COR-L47 (cell line): ENCODE measurements at regions not wholly inside any gene's neighbourhood (a gene's known extent, or its start where the extent isn't known, plus 50 kb on each side); places are given as distances from the start of the nearest gene placed in this dataset.

Experiments used
- DNase-seq: peaks from one replicate; lab custom pipeline; 2025; lab: John Stamatoyannopoulos, UW

- no peak for DNase-seq
Observed at GRCh38 chr3:1953536-1953935, 145.1 kb upstream of the CNTN4 start.

- no peak for DNase-seq
Observed at GRCh38 chr3:1954632-1955031, 144.0 kb upstream of the CNTN4 start.

DNA sequence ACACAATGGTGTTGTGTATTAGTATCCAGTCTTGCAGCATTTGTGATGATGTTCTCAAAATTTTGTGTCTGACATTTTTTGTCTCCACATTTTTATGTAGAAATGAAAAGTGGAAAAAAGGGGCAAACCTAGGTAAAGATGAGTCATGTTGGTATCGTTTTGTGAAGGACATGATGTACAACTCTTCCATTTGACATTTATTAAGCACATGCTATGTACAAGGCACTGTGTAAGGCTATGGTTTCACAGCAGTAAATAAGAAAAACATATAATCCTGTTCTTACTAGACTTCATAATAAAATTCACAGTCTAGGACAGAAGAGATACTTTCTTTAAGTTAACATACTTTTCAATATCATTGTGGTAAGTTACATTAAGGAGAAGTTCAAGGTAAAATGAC is 143.5 kb upstream of the CNTN4 start:
- DNase-seq = no peak

- no peak for DNase-seq
Observed at GRCh38 chr3:1955750-1956149, 142.9 kb upstream of the CNTN4 start.

DNA sequence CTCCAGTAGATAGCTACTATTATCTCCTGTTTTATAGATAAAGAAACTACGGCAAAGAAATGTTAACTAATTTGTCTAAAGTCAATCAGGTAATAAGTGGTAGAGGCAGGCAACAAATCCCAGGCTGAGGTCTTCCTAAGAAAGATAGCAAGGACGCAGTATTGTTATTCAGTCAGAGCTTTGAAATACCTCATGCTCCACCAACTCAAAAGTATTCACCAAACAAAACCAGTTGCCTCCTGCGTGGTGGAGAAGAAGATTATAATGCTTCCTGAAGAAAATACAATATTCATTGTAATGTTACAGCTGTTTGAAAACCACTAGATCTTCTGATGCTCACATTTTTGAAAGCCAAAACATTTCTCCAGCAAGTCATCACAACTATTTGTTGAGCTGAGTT is 138.2 kb upstream of the CNTN4 start:
- no peak for DNase-seq

DNA sequence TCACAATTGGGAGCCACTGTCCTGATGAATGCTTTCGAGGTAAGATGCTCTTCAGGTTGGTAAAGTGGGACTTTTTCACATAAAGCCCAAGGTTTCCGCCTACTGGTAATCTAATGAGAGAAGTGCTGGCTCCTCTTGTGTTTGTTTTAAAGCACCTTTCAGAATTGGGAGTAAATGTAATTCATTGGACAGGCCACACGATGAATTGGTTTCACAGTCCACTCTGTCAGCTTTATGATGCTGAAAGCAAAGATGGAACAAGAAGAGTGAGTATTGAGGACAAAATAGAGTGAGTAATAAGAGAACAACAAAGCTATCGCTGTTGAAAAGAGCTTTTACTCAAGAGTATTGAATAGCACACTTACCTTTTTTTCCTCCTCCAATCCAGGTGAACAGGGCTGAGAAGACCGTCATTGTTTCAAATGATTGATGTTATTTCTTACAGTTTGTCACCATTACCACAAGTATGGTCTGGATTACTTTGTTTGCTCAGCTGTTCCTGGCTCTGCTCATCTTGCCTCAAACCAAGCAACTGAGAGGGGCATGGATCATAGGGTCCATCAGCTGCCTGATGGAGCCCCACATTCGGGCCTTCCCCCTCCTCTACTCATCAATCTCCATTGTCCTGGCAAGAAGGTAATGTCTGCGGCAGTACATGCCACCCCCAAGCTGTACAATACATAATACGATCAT is 136.1 kb upstream of the CNTN4 start:
- peak; percentile 53 for DNase-seq

GRCh38 chr3:1963896-1964295 is 134.8 kb upstream of the CNTN4 start:
- DNase-seq = no peak

GRCh38 chr3:1967525-1967924 is 131.1 kb upstream of the CNTN4 start:
- DNase-seq = no peak

GRCh38 chr3:1969281-1969680 is 129.4 kb upstream of the CNTN4 start:
- no peak for DNase-seq

GRCh38 chr3:1971780-1972179 is 126.9 kb upstream of the CNTN4 start:
- DNase-seq = no peak

- DNase-seq = no peak
Observed at GRCh38 chr3:1979961-1980615, 118.6 kb upstream of the CNTN4 start.

DNA sequence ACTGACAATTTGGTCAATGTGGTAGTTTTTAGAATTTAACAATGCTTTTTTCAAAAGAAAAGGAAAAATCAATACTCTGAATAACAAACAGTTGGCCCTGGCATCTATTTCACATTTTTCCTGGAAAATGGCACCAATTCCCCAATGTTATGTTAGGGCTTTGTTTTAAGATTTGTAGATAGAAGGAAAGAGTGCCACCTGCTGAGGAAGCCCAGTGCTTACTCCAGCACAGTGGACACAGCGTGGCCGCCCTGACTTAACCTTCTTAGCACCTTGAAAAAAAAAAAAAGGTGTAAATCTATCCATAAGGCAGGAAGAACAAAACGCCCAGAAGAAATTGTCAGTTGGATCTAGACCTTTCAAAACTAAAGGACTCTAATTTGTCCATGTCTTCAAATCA is 110.7 kb upstream of the CNTN4 start:
- no peak for DNase-seq

GRCh38 chr3:1998739-1999138 is 99.9 kb upstream of the CNTN4 start:
- DNase-seq = no peak

DNA sequence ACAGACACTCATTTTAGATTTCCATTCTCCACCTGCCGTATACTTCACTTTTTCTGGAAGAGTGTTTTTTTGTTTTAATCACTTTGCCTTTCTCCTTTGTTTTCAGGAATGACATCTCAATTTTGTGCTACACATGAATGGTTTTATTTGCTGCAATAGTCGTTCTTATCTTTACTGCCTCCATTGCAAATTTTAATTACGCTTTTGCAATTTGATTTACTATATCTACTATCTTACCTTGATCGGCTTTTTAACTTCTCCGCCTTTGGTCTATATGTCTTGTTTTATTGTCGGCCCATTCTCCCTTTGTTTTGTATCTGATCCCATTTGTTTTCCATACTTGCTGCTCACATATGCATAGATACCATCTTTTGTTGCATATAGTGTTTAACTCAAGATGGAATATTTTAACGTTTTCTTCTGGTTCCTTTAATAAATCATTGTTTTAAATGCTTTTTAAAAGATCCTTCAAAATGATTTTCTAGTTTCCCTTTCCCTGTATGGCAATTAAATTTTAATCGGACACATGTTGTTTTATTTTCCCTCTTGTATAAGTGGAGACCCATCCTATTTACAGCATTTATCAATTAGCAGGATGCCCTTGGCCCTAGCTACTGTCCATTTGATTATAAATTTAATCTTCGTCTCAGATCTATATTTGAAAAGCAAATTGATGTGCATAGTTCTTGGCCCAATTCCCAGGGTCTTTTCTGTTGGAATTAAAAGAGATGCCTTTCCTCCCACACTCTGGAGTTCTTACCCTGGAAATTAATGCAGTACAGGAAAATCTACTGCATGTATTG is 97.2 kb upstream of the CNTN4 start:
- no peak for DNase-seq

DNA sequence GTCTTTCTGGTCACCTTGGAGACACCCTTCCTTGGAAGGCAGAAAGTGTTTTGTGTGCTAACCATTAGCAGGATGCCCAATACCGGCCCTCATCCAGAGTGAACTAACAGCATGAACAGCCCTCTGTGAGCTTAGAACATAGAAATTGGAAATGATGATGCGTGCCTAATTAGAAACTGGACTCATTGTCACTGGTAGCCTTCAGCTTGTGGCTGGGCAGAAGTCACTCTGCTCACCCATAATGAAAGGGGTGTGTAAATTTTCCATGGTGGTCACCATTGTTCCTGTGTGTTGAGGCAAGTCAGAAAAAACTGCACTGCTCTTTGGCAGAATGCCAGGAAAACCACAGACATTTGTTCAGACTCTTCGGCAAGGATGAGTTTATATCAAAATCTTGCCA is 74.7 kb upstream of the CNTN4 start:
- DNase-seq = peak; percentile 12

DNA sequence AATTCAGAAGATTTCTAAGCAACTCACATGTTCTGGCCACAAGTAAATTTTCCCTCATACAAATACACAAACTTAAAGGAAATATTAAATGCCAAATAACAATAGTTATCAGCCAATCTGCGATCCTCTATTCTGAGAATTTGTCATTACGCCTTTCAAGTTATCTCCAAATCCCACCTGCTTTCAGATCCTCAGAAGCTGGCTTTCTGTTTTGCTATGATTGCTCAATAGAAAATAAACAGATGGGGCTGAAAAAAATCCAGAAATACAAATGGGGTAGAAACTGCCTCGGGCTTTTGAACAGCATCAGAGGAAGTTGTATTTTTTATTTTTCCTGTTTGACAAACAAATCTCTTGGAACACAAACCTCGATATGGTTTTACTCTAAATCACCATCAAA is 74.0 kb upstream of the CNTN4 start:
- DNase-seq = no peak

DNA sequence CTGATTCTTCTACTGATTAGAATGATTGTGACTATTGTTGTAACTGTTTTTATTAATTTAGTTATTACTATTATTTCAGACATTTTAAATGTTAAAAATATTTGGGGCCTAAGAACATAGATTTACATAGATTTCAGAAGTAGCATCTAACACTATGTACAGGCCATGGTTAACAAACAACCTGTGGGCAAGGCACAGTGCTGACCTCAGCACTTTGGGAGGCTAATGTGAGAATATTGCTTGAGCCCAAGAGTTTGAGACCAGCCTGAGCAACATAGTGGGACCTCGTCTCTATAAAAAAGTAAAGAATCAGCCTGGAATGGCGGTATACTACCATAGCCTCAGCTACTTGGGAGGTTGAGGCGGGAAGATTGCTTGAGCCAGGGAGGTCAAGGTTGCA is 69.1 kb upstream of the CNTN4 start:
- DNase-seq = no peak

GRCh38 chr3:2036076-2036475 is 62.6 kb upstream of the CNTN4 start:
- no peak for DNase-seq

DNA sequence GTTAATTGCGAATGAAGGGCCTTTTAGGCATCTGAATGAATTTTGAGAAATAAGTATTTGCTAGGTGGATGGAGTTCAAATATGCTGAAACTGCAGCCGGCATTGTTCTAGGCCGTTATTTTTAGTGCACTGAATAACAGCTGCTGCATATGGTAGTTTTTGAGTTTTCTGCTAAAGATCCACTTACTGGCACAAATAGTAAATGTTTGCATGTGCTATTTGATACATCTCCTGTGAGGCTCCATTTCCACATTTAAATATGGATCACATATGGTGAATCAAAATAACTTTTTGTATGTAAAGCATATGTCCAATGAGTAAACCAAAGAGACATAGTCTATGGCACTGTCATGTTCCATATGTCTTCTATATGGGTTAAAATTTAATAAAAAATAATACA is 56.7 kb upstream of the CNTN4 start:
- DNase-seq = no peak
